MM.1S (cell line): ENCODE measurements at regions not wholly inside any gene's neighbourhood (a gene's known extent, or its start where the extent isn't known, plus 50 kb on each side); places are given as distances from the start of the nearest gene placed in this dataset.

Experiments
- CTCF ChIP-seq: fragments of 300-600 bp; sonication (generic); IDR thresholded peaks from 2 replicates; pipeline ENCODE4 v1.5.1; 2016; ENCODE audit warnings: antibody characterized with exemption, low read length, mixed read lengths
- EZH2phosphoT487 ChIP-seq: fragments of 300-600 bp; sonication (generic); IDR thresholded peaks from 2 replicates; pipeline ENCODE4 v1.6.1; 2018; ENCODE audit warnings: antibody characterized with exemption, low read length

GRCh38 chr12:107231303-107231702 is 138.0 kb upstream of the CRY1 start:
- TF ChIP-seq CTCF = no peak
- no peak for TF ChIP-seq EZH2phosphoT487
